ENCODE measurements at regions not wholly inside any gene's neighbourhood (a gene's known extent, or its start where the extent isn't known, plus 50 kb on each side); places are given as distances from the start of the nearest gene placed in this dataset.

- H3K9me3 ChIP-seq (replicated peaks; ENCODE audit: control insufficient read depth, insufficient read depth, low read length) = no peaks in the 10 kb centered on the region
- H3K9ac ChIP-seq (replicated peaks; ENCODE audit: extremely low read depth, insufficient read depth, low read length) = no peak overlapping the region
- BruUV-seq (replicated peaks) = no TSS peak
- no peaks in the 10 kb centered on the region for H3K79me2 ChIP-seq (ENCODE audit: control insufficient read depth, insufficient read depth, low read length)
- dilution Hi-C loops (cut with MboI; ENCODE audit: extremely low pct_ligation_motif_present, low sequenced_read_pairs) (no loop called here), intact Hi-C loops (cut with micrococcal nuclease) (no loop called here)
- no peak overlapping the region for H3K4me3 ChIP-seq (replicated peaks in 1 of 3; ENCODE audit: insufficient read depth in 1 of 3, low read depth in 1 of 3, low read length in 3 of 3)
- no peak overlapping the region for H3K4me2 ChIP-seq (ENCODE audit: insufficient read depth, low read length)
- ChIA-PET CTCF (interaction anchor here (0.9 kb wide), 1 partner anchor 392 kb away, joined by 3 read pairs; no protein-coding TSS in a partner anchor), POLR2A (no interaction called here)
- H3K27ac ChIP-seq (ENCODE audit: insufficient read depth, low read depth, low read length) = no peak overlapping the region
- FAIRE-seq (no peak), DNase-seq (ENCODE audit: low read depth, low spot score) (no peak)
- H3K27me3 ChIP-seq (ENCODE audit: control insufficient read depth in 2 of 2, insufficient read depth in 2 of 2, low read length in 2 of 2) = peaks cover 0 to 6% of the 10 kb centered on the region in 2 experiments
- H3K9me1 ChIP-seq (replicated peaks; ENCODE audit: control insufficient read depth, extremely low read depth, insufficient read depth, low read length) = no peaks in the 10 kb centered on the region
- no peaks in the 10 kb centered on the region for H3K36me3 ChIP-seq (ENCODE audit: control insufficient read depth in 2 of 2, extremely low read depth in 1 of 2, insufficient read depth in 2 of 2, low read length in 2 of 2)
- no peaks in the 10 kb centered on the region for H4K20me1 ChIP-seq (replicated peaks; ENCODE audit: control insufficient read depth, extremely low read depth, insufficient read depth, low read length)
- H2AFZ ChIP-seq (ENCODE audit: low read depth, low read length) = no peak overlapping the region
- TF ChIP-seq GATA2 (IDR thresholded peaks at IDR 0.05; ENCODE audit: insufficient read depth, insufficient read length, low read depth, low read length) (no peak), JUN (IDR thresholded peaks at IDR 0.05; ENCODE audit: borderline replicate concordance, insufficient read depth, insufficient read length, low read depth) (no peak), MYC (IDR thresholded peaks at IDR 0.05; ENCODE audit: low read depth, low read length) (no peak), POLR2A (IDR thresholded peaks at IDR 0.05; ENCODE audit: low read depth, low read length) (no peak), POLR2AphosphoS5 (IDR thresholded peaks at IDR 0.05; ENCODE audit: insufficient read depth, low read depth, low read length) (no peak), EZH2 (IDR thresholded peaks at IDR 0.05; ENCODE audit: borderline replicate concordance, low read depth, low read length, severe bottlenecking) (no peak), FOS (IDR thresholded peaks at IDR 0.05; ENCODE audit: borderline replicate concordance, insufficient read depth, low read length) (no peak), MAX (IDR thresholded peaks at IDR 0.05; ENCODE audit: insufficient read depth, insufficient read length) (no peak), CTCF (IDR thresholded peaks at IDR 0.05; ENCODE audit: extremely low read depth in 1 of 2, insufficient read depth in 1 of 2, low read depth in 1 of 2, low read length in 2 of 2) (no peak)
- H3K4me1 ChIP-seq (ENCODE audit: control insufficient read depth, extremely low read depth, insufficient read depth, low read length) = no peaks in the 10 kb centered on the region
Measured at GRCh38 chr20:51185277-51185676, 162.4 kb upstream of the KCNG1 start.
